Hepatocyte (in vitro differentiated cells): ENCODE measurements at regions not wholly inside any gene's neighbourhood (a gene's known extent, or its start where the extent isn't known, plus 50 kb on each side); places are given as distances from the start of the nearest gene placed in this dataset.

Source experiments
- DNase-seq: peaks from one replicate; pipeline ENCODE4 v3.0.0-alpha.2; 2016; ENCODE audit warnings: low spot score
- H2AFZ ChIP-seq: fragments of 200-600 bp; sonication (generic); 2 replicates; pipeline ENCODE4 v1.6.0; 2016; ENCODE audit warnings: antibody characterized with exemption, mild to moderate bottlenecking
- H3K27ac ChIP-seq: fragments of 200-600 bp; sonication (generic); 2 replicates; pipeline ENCODE4 v1.5.1; 2016; ENCODE audit warnings: mild to moderate bottlenecking
- H3K27me3 ChIP-seq: fragments of 200-600 bp; sonication (generic); 2 replicates; pipeline ENCODE4 v1.6.1; 2016
- H3K36me3 ChIP-seq: fragments of 200-600 bp; sonication (generic); replicated peaks from 2 replicates; pipeline ENCODE4 v1.5.1; 2016; ENCODE audit warnings: low read depth; ENCODE audit not compliant: insufficient read depth
- H3K4me1 ChIP-seq: fragments of 200-600 bp; sonication (generic); 2 replicates; pipeline ENCODE4 v1.5.1; 2016; ENCODE audit warnings: mild to moderate bottlenecking, moderate library complexity; ENCODE audit not compliant: insufficient read depth
- H3K4me2 ChIP-seq: fragments of 200-600 bp; sonication (generic); 2 replicates; pipeline ENCODE4 v1.6.0; 2016
- H3K4me3 ChIP-seq: fragments of 200-600 bp; sonication (generic); 2 replicates; pipeline ENCODE4 v1.5.1; 2016; ENCODE audit warnings: mild to moderate bottlenecking
- H3K79me2 ChIP-seq: fragments of 200-600 bp; sonication (generic); 2 replicates; pipeline ENCODE4 v1.6.0; 2017; ENCODE audit warnings: mild to moderate bottlenecking
- H3K9me2 ChIP-seq: fragments of 200-600 bp; sonication (generic); replicated peaks from 2 replicates; pipeline ENCODE4 v1.6.0; 2017; ENCODE audit warnings: mild to moderate bottlenecking; ENCODE audit not compliant: insufficient read depth
- H3K9me3 ChIP-seq: fragments of 200-600 bp; sonication (generic); 2 replicates; pipeline ENCODE4 v1.5.1; 2016; ENCODE audit warnings: low read depth, mild to moderate bottlenecking
- H4K20me1 ChIP-seq: fragments of 200-600 bp; sonication (generic); 2 replicates; pipeline ENCODE4 v1.6.0; 2016; ENCODE audit warnings: mild to moderate bottlenecking; ENCODE audit not compliant: insufficient read depth, poor library complexity, severe bottlenecking
- CTCF ChIP-seq: fragments of 200-600 bp; sonication (generic); IDR thresholded peaks from 2 replicates; pipeline ENCODE4 v1.5.1; 2016; ENCODE audit warnings: antibody characterized with exemption, mild to moderate bottlenecking; ENCODE audit not compliant: poor library complexity
- EZH2 ChIP-seq: fragments of 200-600 bp; sonication (generic); IDR thresholded peaks from 2 replicates; pipeline ENCODE4 v1.6.1; 2016; ENCODE audit warnings: antibody characterized with exemption, mild to moderate bottlenecking, borderline replicate concordance
- EZH2phosphoT487 ChIP-seq: fragments of 200-600 bp; sonication (generic); IDR thresholded peaks from one replicate; pipeline ENCODE4 v1.6.1; 2018; ENCODE audit warnings: antibody characterized with exemption, mild to moderate bottlenecking, low read depth, moderate library complexity; ENCODE audit not compliant: unreplicated experiment, severe bottlenecking
- whole genome bisulfite sequencing: methylation state at CpG from one replicate; pipeline ENCODE4 v1.1.6; 2016; ENCODE audit warnings: low lambda C conversion rate; ENCODE audit errors: missing lambda C conversion rate; 5-methylcytosine and 5-hydroxymethylcytosine counted together

DNA sequence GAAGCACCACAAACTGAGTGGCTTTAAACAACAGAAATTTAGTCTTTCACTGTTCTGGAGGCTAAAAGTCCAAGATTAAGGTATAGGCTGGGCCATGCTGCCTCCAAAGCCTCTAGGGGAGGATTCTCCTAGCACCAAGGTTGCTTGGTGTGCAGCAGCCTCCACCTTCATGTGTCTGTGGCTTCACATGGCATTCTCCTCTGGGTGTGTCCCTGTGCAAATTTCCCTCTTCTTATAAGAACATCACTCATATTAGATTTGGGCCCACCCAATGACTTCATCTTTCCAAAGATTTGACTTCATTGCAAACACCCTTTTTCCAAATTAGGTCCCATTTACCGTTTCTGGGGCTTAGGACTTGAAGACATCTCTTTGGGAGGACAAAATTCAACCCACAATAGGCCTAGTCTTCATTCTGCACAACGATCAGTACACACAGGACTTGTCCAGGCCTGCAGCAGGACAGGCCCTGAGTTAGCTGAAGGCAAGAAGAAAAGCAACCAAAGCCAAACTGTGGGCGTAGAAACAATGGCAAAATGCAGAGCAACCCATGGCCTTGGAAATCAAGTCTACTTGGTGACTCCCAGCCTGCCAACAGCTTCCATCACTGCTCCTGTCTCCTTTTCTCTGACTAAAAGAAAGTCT lies 521.2 kb upstream of the NBEA start:
- TF ChIP-seq EZH2, result no peak
- TF ChIP-seq EZH2phosphoT487, result no peak
- no peak for TF ChIP-seq CTCF
- H3K36me3 ChIP-seq, result no peaks in the 10 kb centered on the region
- no peaks in the 10 kb centered on the region for H3K79me2 ChIP-seq
- no peaks in the 10 kb centered on the region for H3K9me3 ChIP-seq
- H2AFZ ChIP-seq, result no peak overlapping the region
- no peaks in the 10 kb centered on the region for H4K20me1 ChIP-seq
- no peak overlapping the region for H3K27ac ChIP-seq
- H3K4me2 ChIP-seq, result no peak overlapping the region
- no peak for DNase-seq
- no peak overlapping the region for H3K4me3 ChIP-seq
- no peaks in the 10 kb centered on the region for H3K27me3 ChIP-seq
- no peaks in the 10 kb centered on the region for H3K9me2 ChIP-seq
- WGBS, result 87% methylated on average over 3 of the region's 3 CpGs
- H3K4me1 ChIP-seq, result no peaks in the 10 kb centered on the region

GRCh38 chr13:34421347-34421719 lies 520.7 kb upstream of the NBEA start:
- H3K27me3 ChIP-seq, result no peaks in the 10 kb centered on the region
- H3K4me1 ChIP-seq, result no peaks in the 10 kb centered on the region
- H3K4me3 ChIP-seq, result no peak overlapping the region
- no peak overlapping the region for H3K4me2 ChIP-seq
- no peak for TF ChIP-seq EZH2phosphoT487
- TF ChIP-seq CTCF, result peak; percentile 7
- no peak for TF ChIP-seq EZH2
- no peak for DNase-seq
- H2AFZ ChIP-seq, result no peak overlapping the region
- no peaks in the 10 kb centered on the region for H3K9me3 ChIP-seq
- no peak overlapping the region for H3K27ac ChIP-seq
- no peaks in the 10 kb centered on the region for H3K36me3 ChIP-seq
- no peaks in the 10 kb centered on the region for H4K20me1 ChIP-seq
- H3K79me2 ChIP-seq, result no peaks in the 10 kb centered on the region
- no peaks in the 10 kb centered on the region for H3K9me2 ChIP-seq

- Histone ChIP-seq H3K9me2 (no peaks in the 10 kb centered on the region), H3K4me3 (no peak overlapping the region), H3K27me3 (no peaks in the 10 kb centered on the region), H3K4me2 (no peak overlapping the region), H4K20me1 (no peaks in the 10 kb centered on the region), H2AFZ (no peak overlapping the region), H3K79me2 (no peaks in the 10 kb centered on the region), H3K36me3 (no peaks in the 10 kb centered on the region), H3K4me1 (no peaks in the 10 kb centered on the region), H3K27ac (no peak overlapping the region), H3K9me3 (no peaks in the 10 kb centered on the region)
- 72% methylated on average over 4 of the region's 4 CpGs for WGBS
- TF ChIP-seq EZH2phosphoT487, result no peak
- TF ChIP-seq EZH2, result no peak
- no peak for TF ChIP-seq CTCF
- no peak for DNase-seq
Measured at GRCh38 chr13:34421858-34422475, 520.1 kb upstream of the NBEA start.
